ENCODE measurements at regions not wholly inside any gene's neighbourhood (a gene's known extent, or its start where the extent isn't known, plus 50 kb on each side); places are given as distances from the start of the nearest gene placed in this dataset.

DNA sequence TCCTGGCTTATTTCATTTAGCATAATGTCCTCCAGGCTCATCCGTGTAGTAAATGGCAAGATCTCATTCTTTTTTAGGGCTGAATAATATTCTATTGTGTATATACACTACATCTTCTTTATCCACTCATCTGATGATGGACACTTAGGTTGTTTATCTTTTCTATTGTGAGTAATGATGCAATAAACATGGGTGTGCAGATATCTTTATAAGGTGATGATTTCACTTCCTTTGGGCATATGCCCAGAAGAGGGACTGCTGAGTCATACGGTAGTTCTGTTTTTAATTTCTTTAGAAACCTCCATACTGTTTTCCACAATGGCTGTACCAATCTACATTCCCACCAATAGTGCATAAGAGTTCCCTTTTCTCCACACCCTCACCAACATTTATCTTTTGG lies 317.6 kb upstream of the CNKSR2 start:
- TF ChIP-seq, protein P1, sequence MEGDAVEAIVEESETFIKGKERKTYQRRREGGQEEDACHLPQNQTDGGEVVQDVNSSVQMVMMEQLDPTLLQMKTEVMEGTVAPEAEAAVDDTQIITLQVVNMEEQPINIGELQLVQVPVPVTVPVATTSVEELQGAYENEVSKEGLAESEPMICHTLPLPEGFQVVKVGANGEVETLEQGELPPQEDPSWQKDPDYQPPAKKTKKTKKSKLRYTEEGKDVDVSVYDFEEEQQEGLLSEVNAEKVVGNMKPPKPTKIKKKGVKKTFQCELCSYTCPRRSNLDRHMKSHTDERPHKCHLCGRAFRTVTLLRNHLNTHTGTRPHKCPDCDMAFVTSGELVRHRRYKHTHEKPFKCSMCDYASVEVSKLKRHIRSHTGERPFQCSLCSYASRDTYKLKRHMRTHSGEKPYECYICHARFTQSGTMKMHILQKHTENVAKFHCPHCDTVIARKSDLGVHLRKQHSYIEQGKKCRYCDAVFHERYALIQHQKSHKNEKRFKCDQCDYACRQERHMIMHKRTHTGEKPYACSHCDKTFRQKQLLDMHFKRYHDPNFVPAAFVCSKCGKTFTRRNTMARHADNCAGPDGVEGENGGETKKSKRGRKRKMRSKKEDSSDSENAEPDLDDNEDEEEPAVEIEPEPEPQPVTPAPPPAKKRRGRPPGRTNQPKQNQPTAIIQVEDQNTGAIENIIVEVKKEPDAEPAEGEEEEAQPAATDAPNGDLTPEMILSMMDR (conservative IDR thresholded peaks at IDR 0.05; ENCODE audit: low read length): no peak
- no peak for TF ChIP-seq EZH2phosphoT487 (IDR thresholded peaks at IDR 0.05; ENCODE audit: borderline replicate concordance, low read depth, low read length)
